ENCODE measurements at regions not wholly inside any gene's neighbourhood (a gene's known extent, or its start where the extent isn't known, plus 50 kb on each side); places are given as distances from the start of the nearest gene placed in this dataset.

DNA sequence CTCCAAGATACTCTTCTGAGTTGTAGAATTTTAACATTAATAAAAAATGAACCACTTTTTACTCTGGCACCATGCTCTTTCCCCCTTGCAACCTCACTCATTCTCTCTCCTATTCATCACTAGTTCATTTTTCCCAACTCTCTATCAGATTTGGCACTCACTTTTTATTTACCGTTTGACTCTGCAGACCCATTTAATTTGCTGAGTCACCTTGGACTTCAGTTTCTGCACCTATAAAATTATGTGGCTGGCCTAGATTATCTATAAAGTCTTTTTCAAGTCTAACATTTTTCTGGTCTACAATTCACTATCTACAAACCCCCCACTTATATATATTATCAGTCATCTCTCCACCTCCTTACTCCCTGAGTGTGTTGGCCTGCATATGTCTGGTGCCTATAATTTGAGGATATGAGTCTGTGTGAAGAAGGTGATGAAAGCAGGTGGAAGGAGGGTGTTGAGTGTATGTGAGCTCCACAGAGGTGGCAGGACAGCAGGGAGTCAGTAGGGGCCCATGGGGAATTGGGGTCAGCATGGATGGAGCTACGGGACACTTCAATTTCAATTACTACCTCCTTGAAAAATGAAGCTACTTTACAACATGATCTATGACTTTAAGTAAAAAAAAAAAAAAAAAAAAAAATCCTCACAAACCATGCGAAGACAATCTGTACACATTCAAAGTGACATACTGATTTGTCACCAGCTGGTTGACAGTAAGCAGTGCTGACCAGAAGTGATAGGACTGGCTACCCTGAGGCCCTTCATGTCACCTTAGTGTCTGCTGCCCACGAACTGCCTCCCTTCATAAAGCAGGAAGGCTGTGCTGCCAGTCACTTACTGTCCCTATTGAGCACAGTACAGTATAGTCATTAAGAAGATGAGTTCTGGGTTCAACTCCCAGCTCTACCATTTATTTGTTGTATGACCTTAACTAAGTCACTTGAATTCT is 334.2 kb upstream of the IL12A start:
- Histone ChIP-seq H3K27ac (ENCODE audit: control insufficient read depth, insufficient read depth, low read length) (no peak overlapping the region), H3K4me1 (ENCODE audit: control insufficient read depth, extremely low read depth, insufficient read depth, low read length) (no peaks in the 10 kb centered on the region), H3K79me2 (ENCODE audit: control insufficient read depth, insufficient read depth, low read length) (no peaks in the 10 kb centered on the region), H3K27me3 (ENCODE audit: control insufficient read depth, extremely low read depth, insufficient read depth, low read length) (no peaks in the 10 kb centered on the region), H2AFZ (ENCODE audit: control insufficient read depth, low read length) (no peak overlapping the region), H3K9ac (ENCODE audit: control insufficient read depth, extremely low read depth, insufficient read depth, low read length) (no peak overlapping the region), H4K20me1 (ENCODE audit: control insufficient read depth, extremely low read depth, insufficient read depth, low read length) (no peaks in the 10 kb centered on the region), H3K4me2 (ENCODE audit: control insufficient read depth, extremely low read depth, insufficient read depth, low read depth, low read length) (no peak overlapping the region), H3K9me1 (ENCODE audit: control insufficient read depth, extremely low read depth, insufficient read depth, low read length) (no peaks in the 10 kb centered on the region), H3K9me3 (ENCODE audit: control insufficient read depth, low read depth, low read length) (no peaks in the 10 kb centered on the region), H3K36me3 (ENCODE audit: control insufficient read depth in 2 of 2, extremely low read depth in 1 of 2, insufficient read depth in 2 of 2, low read length in 2 of 2) (no peaks in the 10 kb centered on the region), H3K4me3 (ENCODE audit: control insufficient read depth in 2 of 3, extremely low read depth in 1 of 3, insufficient read depth in 2 of 3, low read depth in 1 of 3, low read length in 3 of 3) (no peak overlapping the region)
- DNase-seq (ENCODE audit: low read depth, low spot score) = no peak
- TF ChIP-seq EZH2 (IDR thresholded peaks at IDR 0.05; ENCODE audit: low read length) = no peak
- TF ChIP-seq, protein P1, sequence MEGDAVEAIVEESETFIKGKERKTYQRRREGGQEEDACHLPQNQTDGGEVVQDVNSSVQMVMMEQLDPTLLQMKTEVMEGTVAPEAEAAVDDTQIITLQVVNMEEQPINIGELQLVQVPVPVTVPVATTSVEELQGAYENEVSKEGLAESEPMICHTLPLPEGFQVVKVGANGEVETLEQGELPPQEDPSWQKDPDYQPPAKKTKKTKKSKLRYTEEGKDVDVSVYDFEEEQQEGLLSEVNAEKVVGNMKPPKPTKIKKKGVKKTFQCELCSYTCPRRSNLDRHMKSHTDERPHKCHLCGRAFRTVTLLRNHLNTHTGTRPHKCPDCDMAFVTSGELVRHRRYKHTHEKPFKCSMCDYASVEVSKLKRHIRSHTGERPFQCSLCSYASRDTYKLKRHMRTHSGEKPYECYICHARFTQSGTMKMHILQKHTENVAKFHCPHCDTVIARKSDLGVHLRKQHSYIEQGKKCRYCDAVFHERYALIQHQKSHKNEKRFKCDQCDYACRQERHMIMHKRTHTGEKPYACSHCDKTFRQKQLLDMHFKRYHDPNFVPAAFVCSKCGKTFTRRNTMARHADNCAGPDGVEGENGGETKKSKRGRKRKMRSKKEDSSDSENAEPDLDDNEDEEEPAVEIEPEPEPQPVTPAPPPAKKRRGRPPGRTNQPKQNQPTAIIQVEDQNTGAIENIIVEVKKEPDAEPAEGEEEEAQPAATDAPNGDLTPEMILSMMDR (optimal IDR thresholded peaks at IDR 0.05 in 1 of 3, IDR thresholded peaks at IDR 0.05 in 1 of 3, conservative IDR thresholded peaks at IDR 0.05 in 1 of 3; ENCODE audit: extremely low read depth in 1 of 3, insufficient read depth in 2 of 3, low read length in 3 of 3) = no peak
- dilution Hi-C loops (cut with MboI; ENCODE audit: extremely low pct_ligation_motif_present, low sequenced_read_pairs) = no loop called here
- no peak for FAIRE-seq

DNA sequence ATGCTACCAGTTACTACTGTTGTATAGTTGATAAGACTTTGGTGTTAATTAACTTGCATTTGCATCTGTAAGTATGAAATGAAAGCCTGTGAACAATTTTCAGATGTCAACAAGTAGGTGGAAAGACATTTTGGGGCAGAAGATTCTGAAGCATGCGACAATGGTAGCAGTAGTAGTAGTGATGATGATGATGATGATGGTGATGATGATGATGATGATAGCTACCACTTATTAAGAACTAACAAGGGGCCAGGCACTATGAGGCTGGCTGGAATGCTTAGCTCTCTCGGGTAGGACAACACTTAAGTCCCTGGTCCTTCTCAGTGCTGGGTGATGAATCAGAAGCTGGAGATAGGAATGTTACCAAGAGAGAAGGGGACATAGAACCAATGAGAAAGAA is 333.4 kb upstream of the IL12A start:
- Histone ChIP-seq H3K79me2 (ENCODE audit: control insufficient read depth, insufficient read depth, low read length) (no peaks in the 10 kb centered on the region), H3K9me3 (ENCODE audit: control insufficient read depth, low read depth, low read length) (no peaks in the 10 kb centered on the region), H3K9me1 (ENCODE audit: control insufficient read depth, extremely low read depth, insufficient read depth, low read length) (no peaks in the 10 kb centered on the region), H4K20me1 (ENCODE audit: control insufficient read depth, extremely low read depth, insufficient read depth, low read length) (no peaks in the 10 kb centered on the region), H3K4me2 (ENCODE audit: control insufficient read depth, extremely low read depth, insufficient read depth, low read depth, low read length) (no peak overlapping the region), H3K27me3 (ENCODE audit: control insufficient read depth, extremely low read depth, insufficient read depth, low read length) (no peaks in the 10 kb centered on the region), H3K4me1 (ENCODE audit: control insufficient read depth, extremely low read depth, insufficient read depth, low read length) (no peaks in the 10 kb centered on the region), H3K27ac (ENCODE audit: control insufficient read depth, insufficient read depth, low read length) (no peak overlapping the region), H3K4me3 (ENCODE audit: control insufficient read depth in 2 of 3, extremely low read depth in 1 of 3, insufficient read depth in 2 of 3, low read depth in 1 of 3, low read length in 3 of 3) (no peak overlapping the region), H3K36me3 (ENCODE audit: control insufficient read depth in 2 of 2, extremely low read depth in 1 of 2, insufficient read depth in 2 of 2, low read length in 2 of 2) (no peaks in the 10 kb centered on the region), H2AFZ (ENCODE audit: control insufficient read depth, low read length) (no peak overlapping the region), H3K9ac (ENCODE audit: control insufficient read depth, extremely low read depth, insufficient read depth, low read length) (no peak overlapping the region)
- dilution Hi-C loops (cut with MboI; ENCODE audit: extremely low pct_ligation_motif_present, low sequenced_read_pairs) = no loop called here
- TF ChIP-seq EZH2 (IDR thresholded peaks at IDR 0.05; ENCODE audit: low read length) = no peak
- TF ChIP-seq, protein P1 (optimal IDR thresholded peaks at IDR 0.05 in 1 of 3, IDR thresholded peaks at IDR 0.05 in 1 of 3, conservative IDR thresholded peaks at IDR 0.05 in 1 of 3; ENCODE audit: extremely low read depth in 1 of 3, insufficient read depth in 2 of 3, low read length in 3 of 3) = no peak
- no peak for DNase-seq (ENCODE audit: low read depth, low spot score)
- FAIRE-seq = no peak
